Central memory CD8-positive, alpha-beta T cell (primary cell): ENCODE measurements at regions not wholly inside any gene's neighbourhood (a gene's known extent, or its start where the extent isn't known, plus 50 kb on each side); places are given as distances from the start of the nearest gene placed in this dataset.

Experiments
- ATAC-seq: fragments of 150-1000 bp; cut with Tn5 transposase; replicated peaks from 2 replicates; pipeline ENCODE4 v1.10.0; 2022; ENCODE audit warnings: mild to moderate bottlenecking, moderate FRiP score, moderate number of reproducible peaks; ENCODE audit not compliant: poor library complexity, severe bottlenecking; ENCODE audit errors: extremely low read depth
- DNase-seq, 2 donors: peaks; one replicate each; pipeline ENCODE4 v3.0.0; 2021; ENCODE audit warnings: low spot score in 2 of 2
- H3K27ac Mint-ChIP-seq: one replicate; pipeline ENCODE4 v1.8.0; 2022; ENCODE audit warnings: low read depth, mild to moderate bottlenecking, moderate library complexity, mixed read lengths
- H3K27me3 Mint-ChIP-seq: one replicate; pipeline ENCODE4 v1.8.0; 2022; ENCODE audit warnings: mixed read lengths
- H3K36me3 Mint-ChIP-seq: one replicate; pipeline ENCODE4 v1.8.0; 2022; ENCODE audit warnings: mild to moderate bottlenecking, moderate library complexity, mixed read lengths; ENCODE audit not compliant: insufficient read depth
- H3K4me1 Mint-ChIP-seq: one replicate; pipeline ENCODE4 v1.8.0; 2022; ENCODE audit warnings: mixed read lengths
- H3K4me3 Mint-ChIP-seq: one replicate; pipeline ENCODE4 v1.8.0; 2022; ENCODE audit warnings: mild to moderate bottlenecking, moderate library complexity, mixed read lengths
- H3K9me3 Mint-ChIP-seq: one replicate; pipeline ENCODE4 v1.8.0; 2022; ENCODE audit warnings: mixed read lengths

GRCh38 chr6:104591573-104592334, 268.0 kb downstream of the HACE1 start:
- H3K4me3 Mint-ChIP-seq: no peak overlapping the region
- H3K36me3 Mint-ChIP-seq: no peaks in the 10 kb centered on the region
- no peak for ATAC-seq

DNA sequence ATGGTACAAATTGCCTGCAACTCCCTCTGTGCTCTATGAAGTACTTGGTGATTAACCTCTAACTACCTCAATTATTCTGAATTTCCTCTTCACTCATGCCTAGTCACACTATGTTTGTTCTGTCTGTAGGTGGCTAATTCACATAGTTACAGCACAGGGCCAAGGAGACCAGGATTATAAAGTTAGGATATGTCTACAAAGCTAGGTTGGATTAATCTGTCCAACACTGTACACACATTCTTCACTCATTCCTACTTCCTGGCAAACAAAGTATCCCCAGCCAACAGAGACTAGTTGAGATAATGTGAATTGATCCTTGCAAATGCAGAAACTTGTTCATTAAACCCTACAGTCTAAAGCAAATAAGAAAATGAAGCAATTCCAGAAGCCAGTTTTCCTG, 269.8 kb downstream of the HACE1 start:
- Mint-ChIP-seq H3K36me3 (no peaks in the 10 kb centered on the region), H3K9me3 (peaks cover 2% of the 10 kb centered on the region), H3K4me3 (no peak overlapping the region), H3K27ac (no peak overlapping the region), H3K4me1 (no peaks in the 10 kb centered on the region), H3K27me3 (peaks cover 8% of the 10 kb centered on the region)
- DNase-seq: no peak
- no peak for ATAC-seq

More at GRCh38 chr6:104591573-104592334, 268.0 kb downstream of the HACE1 start:
- Mint-ChIP-seq H3K9me3 (no peaks in the 10 kb centered on the region), H3K27ac (no peak overlapping the region), H3K4me1 (no peaks in the 10 kb centered on the region), H3K27me3 (peaks cover 12% of the 10 kb centered on the region)
- no peak for DNase-seq

- Mint-ChIP-seq H3K4me1 (no peaks in the 10 kb centered on the region), H3K4me3 (no peak overlapping the region)
- no peak for ATAC-seq
Observed at GRCh38 chr6:104585646-104586045, 274.1 kb downstream of the HACE1 start.

DNA sequence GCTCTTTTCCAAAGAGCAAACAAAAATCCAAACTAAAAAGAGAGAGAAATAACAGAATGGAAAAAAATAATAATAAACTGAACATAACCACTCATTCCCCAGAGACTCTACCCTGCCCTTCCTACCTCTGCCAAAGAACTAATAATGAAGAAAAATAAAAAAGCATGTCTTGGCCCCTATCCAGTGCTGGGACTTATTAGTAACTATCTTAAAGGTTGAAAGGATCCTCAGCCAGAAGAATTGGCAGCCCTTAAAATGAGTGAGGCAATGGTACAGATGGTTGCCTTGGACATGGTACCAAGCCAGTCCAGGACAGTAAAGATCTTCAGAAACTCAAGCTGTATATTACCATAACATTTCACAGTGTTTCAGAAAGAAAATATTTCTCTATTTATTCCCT, 279.3 kb downstream of the HACE1 start:
- H3K4me3 Mint-ChIP-seq: no peak overlapping the region
- H3K36me3 Mint-ChIP-seq: peaks cover 1% of the 10 kb centered on the region

More at GRCh38 chr6:104585646-104586045, 274.1 kb downstream of the HACE1 start:
- Mint-ChIP-seq H3K27me3 (peaks cover 14% of the 10 kb centered on the region), H3K9me3 (peaks cover 5% of the 10 kb centered on the region), H3K27ac (no peak overlapping the region), H3K36me3 (peaks cover 1% of the 10 kb centered on the region)
- DNase-seq: no peak

GRCh38 chr6:104579310-104579863, 280.3 kb downstream of the HACE1 start:
- no peak overlapping the region for H3K27ac Mint-ChIP-seq
- H3K36me3 Mint-ChIP-seq: peaks cover 1% of the 10 kb centered on the region
- ATAC-seq (no peak), DNase-seq (no peak)
- no peaks in the 10 kb centered on the region for H3K4me1 Mint-ChIP-seq
- no peaks in the 10 kb centered on the region for H3K9me3 Mint-ChIP-seq
- H3K4me3 Mint-ChIP-seq: no peak overlapping the region
- peaks cover under 1% of the 10 kb centered on the region for H3K27me3 Mint-ChIP-seq

More for the DNA sequence above, 279.3 kb downstream of the HACE1 start:
- ATAC-seq (no peak), DNase-seq (no peak)
- Mint-ChIP-seq H3K4me1 (no peaks in the 10 kb centered on the region), H3K27me3 (peaks cover 11% of the 10 kb centered on the region), H3K9me3 (peaks cover 5% of the 10 kb centered on the region), H3K27ac (no peak overlapping the region)

DNA sequence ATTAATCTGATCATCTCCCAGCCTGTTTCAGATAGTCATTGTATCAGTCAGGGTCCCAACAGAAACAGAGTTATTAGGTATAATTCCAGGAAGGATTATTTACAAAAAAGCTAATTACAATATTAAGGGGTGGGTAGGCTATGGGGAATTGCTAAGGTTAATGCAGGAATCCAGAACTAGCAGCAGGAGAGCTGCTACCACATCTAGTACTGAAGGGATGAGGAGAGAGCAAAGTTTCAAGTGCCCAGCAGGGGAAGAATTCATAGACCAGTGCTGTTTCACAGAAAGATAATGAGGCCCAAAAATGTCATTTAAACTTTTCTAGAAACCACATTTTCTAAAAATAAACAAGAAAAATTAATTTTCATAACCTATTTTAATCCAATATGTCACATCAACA, 284.2 kb downstream of the HACE1 start:
- H3K27ac Mint-ChIP-seq: no peak overlapping the region

GRCh38 chr6:104574135-104574750, 285.5 kb downstream of the HACE1 start:
- ATAC-seq: no peak
- Mint-ChIP-seq H3K36me3 (no peaks in the 10 kb centered on the region), H3K4me3 (no peak overlapping the region), H3K9me3 (no peaks in the 10 kb centered on the region), H3K4me1 (no peaks in the 10 kb centered on the region), H3K27ac (no peak overlapping the region), H3K27me3 (no peaks in the 10 kb centered on the region)
- DNase-seq: no peak

More for the DNA sequence above, 284.2 kb downstream of the HACE1 start:
- H3K27me3 Mint-ChIP-seq: no peaks in the 10 kb centered on the region
- DNase-seq (no peak), ATAC-seq (no peak)
- no peaks in the 10 kb centered on the region for H3K9me3 Mint-ChIP-seq
- no peaks in the 10 kb centered on the region for H3K4me1 Mint-ChIP-seq
- no peaks in the 10 kb centered on the region for H3K36me3 Mint-ChIP-seq
- H3K4me3 Mint-ChIP-seq: no peak overlapping the region

DNA sequence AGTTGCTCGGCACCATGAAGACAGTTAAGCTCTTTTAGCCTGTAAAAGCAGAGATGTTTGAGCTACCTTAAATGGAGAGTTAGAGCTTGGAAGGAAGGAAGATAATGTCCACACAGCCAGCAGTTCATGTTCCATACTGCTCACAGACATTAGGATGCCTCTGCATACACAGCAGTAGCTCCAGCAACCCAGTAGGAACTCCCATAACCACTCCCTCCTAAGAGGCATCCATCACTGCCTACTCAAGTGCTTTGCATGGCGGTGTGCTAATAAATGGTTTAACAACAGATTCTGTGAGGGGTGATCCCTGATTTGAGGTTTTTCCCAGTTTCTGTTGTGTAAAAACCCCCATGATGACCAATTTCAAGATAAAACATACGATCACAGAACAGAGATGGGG, 286.4 kb downstream of the HACE1 start:
- no peaks in the 10 kb centered on the region for H3K27me3 Mint-ChIP-seq
- DNase-seq: no peak
- no peaks in the 10 kb centered on the region for H3K36me3 Mint-ChIP-seq
- H3K27ac Mint-ChIP-seq: no peak overlapping the region
- H3K4me3 Mint-ChIP-seq: no peak overlapping the region
- ATAC-seq: no peak
- no peaks in the 10 kb centered on the region for H3K9me3 Mint-ChIP-seq
- H3K4me1 Mint-ChIP-seq: no peaks in the 10 kb centered on the region

GRCh38 chr6:104572901-104573300, 286.8 kb downstream of the HACE1 start:
- ATAC-seq (no peak), DNase-seq (no peak)
- no peak overlapping the region for H3K27ac Mint-ChIP-seq
- H3K9me3 Mint-ChIP-seq: no peaks in the 10 kb centered on the region
- H3K4me3 Mint-ChIP-seq: no peak overlapping the region
- no peaks in the 10 kb centered on the region for H3K36me3 Mint-ChIP-seq
- no peaks in the 10 kb centered on the region for H3K27me3 Mint-ChIP-seq
- H3K4me1 Mint-ChIP-seq: no peaks in the 10 kb centered on the region

DNA sequence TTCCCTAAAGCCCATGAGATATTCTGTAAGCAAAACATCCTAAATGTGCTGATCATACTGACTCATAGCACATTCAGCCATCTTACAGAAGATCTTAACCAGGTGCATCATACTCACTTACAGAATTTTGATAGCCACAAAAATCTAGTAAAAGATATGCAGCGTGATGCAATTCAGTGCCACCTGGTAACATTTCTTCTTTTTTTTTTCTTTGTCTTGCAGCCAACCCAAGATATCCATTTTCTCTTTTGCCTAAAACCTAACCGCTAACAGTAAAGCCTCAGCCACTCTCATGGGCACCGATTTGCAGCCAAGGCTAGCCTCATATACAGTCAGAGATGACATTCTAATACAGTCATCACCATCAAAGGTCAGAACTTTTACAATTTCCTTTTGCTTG, 293.3 kb downstream of the HACE1 start:
- ATAC-seq: no peak
- H3K4me3 Mint-ChIP-seq: no peak overlapping the region
- no peaks in the 10 kb centered on the region for H3K9me3 Mint-ChIP-seq
- no peaks in the 10 kb centered on the region for H3K27me3 Mint-ChIP-seq
- H3K36me3 Mint-ChIP-seq: no peaks in the 10 kb centered on the region
- no peak overlapping the region for H3K27ac Mint-ChIP-seq
- H3K4me1 Mint-ChIP-seq: no peaks in the 10 kb centered on the region
- DNase-seq: no peak

GRCh38 chr6:104563306-104563705, 296.4 kb downstream of the HACE1 start:
- DNase-seq (no peak), ATAC-seq (no peak)
- no peaks in the 10 kb centered on the region for H3K9me3 Mint-ChIP-seq
- no peaks in the 10 kb centered on the region for H3K27me3 Mint-ChIP-seq
- no peaks in the 10 kb centered on the region for H3K4me1 Mint-ChIP-seq
- no peak overlapping the region for H3K27ac Mint-ChIP-seq
- H3K36me3 Mint-ChIP-seq: no peaks in the 10 kb centered on the region
- no peak overlapping the region for H3K4me3 Mint-ChIP-seq

- no peak for ATAC-seq
- Mint-ChIP-seq H3K36me3 (no peaks in the 10 kb centered on the region), H3K4me3 (no peak overlapping the region), H3K9me3 (no peaks in the 10 kb centered on the region), H3K4me1 (no peaks in the 10 kb centered on the region), H3K27ac (no peak overlapping the region), H3K27me3 (no peaks in the 10 kb centered on the region)
- no peak for DNase-seq
Observed at GRCh38 chr6:104559435-104560202, 300.1 kb downstream of the HACE1 start.
